GM13976 (cell line): ENCODE measurements at regions not wholly inside any gene's neighbourhood (a gene's known extent, or its start where the extent isn't known, plus 50 kb on each side); places are given as distances from the start of the nearest gene placed in this dataset.

ENCODE experiments used
- DNase-seq: peaks from one replicate; pipeline ENCODE4 v3.0.0; 2012; ENCODE audit warnings: low spot score
- CTCF ChIP-seq: IDR thresholded peaks from 2 replicates; pipeline ENCODE4 v1.5.1; 2012; ENCODE audit warnings: borderline replicate concordance, mild to moderate bottlenecking; ENCODE audit not compliant: insufficient read depth; ENCODE audit errors: extremely low read depth, missing control alignments, control extremely low read depth
- in situ Hi-C: fragments of 300-500 bp; cut with MboI; formaldehyde crosslinking; loops from one replicate; pipeline ENCODE4 v1.12.0; 2022; ENCODE audit warnings: low sequenced_read_pairs, mixed read lengths, inconsistent platforms; ENCODE audit not compliant: unreplicated experiment

- in situ Hi-C loops, result no loop called here
- no peak for TF ChIP-seq CTCF
- DNase-seq, result no peak
Observed at GRCh38 chr12:89289720-89290119, 62.6 kb downstream of the DUSP6 start.

- in situ Hi-C loops, result no loop called here
- no peak for DNase-seq
- TF ChIP-seq CTCF, result no peak
Observed at GRCh38 chr12:89288959-89289358, 63.3 kb downstream of the DUSP6 start.

GRCh38 chr12:89286501-89286900 lies 65.8 kb downstream of the DUSP6 start:
- DNase-seq, result no peak
- TF ChIP-seq CTCF, result no peak
- in situ Hi-C loops, result no loop called here

GRCh38 chr12:89281539-89281867 lies 70.8 kb downstream of the DUSP6 start:
- in situ Hi-C loops, result no loop called here
- no peak for TF ChIP-seq CTCF
- no peak for DNase-seq

GRCh38 chr12:89280833-89281538 lies 71.3 kb downstream of the DUSP6 start:
- no peak for DNase-seq
- no peak for TF ChIP-seq CTCF
- in situ Hi-C loops, result no loop called here

- in situ Hi-C loops, result no loop called here
- TF ChIP-seq CTCF, result no peak
- no peak for DNase-seq
Observed at GRCh38 chr12:89279499-89279898, 72.8 kb downstream of the DUSP6 start.
